CD4-positive, alpha-beta T cell treated with Interleukin-15 for 1 hour (primary cell): ENCODE measurements at regions not wholly inside any gene's neighbourhood (a gene's known extent, or its start where the extent isn't known, plus 50 kb on each side); places are given as distances from the start of the nearest gene placed in this dataset.
"Not testable (repeated sequence)": the region's sequence is repeated elsewhere in the genome, so short reads cannot be mapped to it uniquely, and the experiment has no call there.

ENCODE experiments used
- DNase-seq: peaks from one replicate; pipeline ENCODE4 v3.0.0-alpha.2; 2020

- no peak for DNase-seq
These were observed 69.3 kb upstream of the CYP1B1 start for GRCh38 chr2:38145236-38145635.

GRCh38 chr2:38142627-38143026 is 66.7 kb upstream of the CYP1B1 start:
- DNase-seq = no peak

- no peak for DNase-seq
These were observed 65.5 kb upstream of the CYP1B1 start for GRCh38 chr2:38141501-38141900.

GRCh38 chr2:38138996-38139395 is 63.0 kb upstream of the CYP1B1 start:
- no peak for DNase-seq

GRCh38 chr2:38138419-38138818 is 62.5 kb upstream of the CYP1B1 start:
- no peak for DNase-seq

GRCh38 chr2:38137958-38138357 is 62.0 kb upstream of the CYP1B1 start:
- DNase-seq = not testable (repeated sequence)

- no peak for DNase-seq
These were observed 55.7 kb upstream of the CYP1B1 start for GRCh38 chr2:38131676-38132075.

GRCh38 chr2:38130876-38131275 is 54.9 kb upstream of the CYP1B1 start:
- no peak for DNase-seq

GRCh38 chr2:38129987-38130386 is 54.0 kb upstream of the CYP1B1 start:
- peak; percentile 37 for DNase-seq

GRCh38 chr2:38129481-38129880 is 53.5 kb upstream of the CYP1B1 start:
- DNase-seq = no peak

- peak; percentile 67 for DNase-seq
These were observed 52.7 kb upstream of the CYP1B1 start for GRCh38 chr2:38128653-38129052.

- DNase-seq = no peak
These were observed 51.3 kb upstream of the CYP1B1 start for GRCh38 chr2:38127277-38127676.

- no peak for DNase-seq
These were observed 49.9 kb upstream of the CYP1B1 start for GRCh38 chr2:38125842-38126241.
